ENCODE measurements at regions not wholly inside any gene's neighbourhood (a gene's known extent, or its start where the extent isn't known, plus 50 kb on each side); places are given as distances from the start of the nearest gene placed in this dataset.

DNA sequence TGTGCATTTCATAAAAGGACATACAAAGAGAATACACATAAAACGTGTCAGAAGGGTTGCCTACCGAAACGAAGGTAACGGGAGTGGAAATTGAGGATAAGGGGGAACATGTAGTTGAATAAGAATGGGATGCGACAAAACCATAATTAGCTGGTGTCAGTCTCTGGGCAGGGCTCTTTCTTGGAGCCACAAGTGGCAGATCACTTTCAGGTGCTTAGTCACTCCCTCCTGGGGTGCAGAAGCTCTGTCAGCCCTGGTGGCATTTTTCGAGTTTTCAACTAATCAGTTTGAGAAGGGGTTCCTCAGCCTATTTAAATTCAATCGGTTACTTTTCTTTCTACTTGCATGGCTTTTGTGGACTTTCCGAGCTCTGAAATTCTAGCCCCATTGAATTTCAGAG lies 133.9 kb upstream of the IGSF21 start:
- DNase-seq (ENCODE audit: low spot score), result no peak

GRCh38 chr1:17976854-17977253 lies 130.7 kb upstream of the IGSF21 start:
- no peak for DNase-seq (ENCODE audit: low spot score)

DNA sequence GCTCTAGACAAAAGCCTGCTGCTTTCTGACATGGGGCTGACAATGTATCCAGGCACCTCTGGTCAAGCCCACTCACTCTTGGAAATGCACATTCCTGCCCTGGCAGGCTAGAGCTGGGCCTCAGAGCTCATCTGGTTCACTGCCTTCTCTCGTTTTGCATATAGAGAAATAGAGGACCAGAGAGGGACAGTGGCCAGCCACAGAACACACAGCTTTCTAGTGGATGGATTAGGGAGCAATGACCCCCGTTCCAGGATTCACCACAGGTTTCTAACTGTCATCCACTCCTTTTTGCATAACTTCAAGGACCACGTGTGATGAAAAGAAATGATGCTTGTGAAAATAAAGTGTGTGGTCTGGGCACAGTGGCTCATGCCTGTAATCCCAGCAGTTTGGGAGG lies 129.6 kb upstream of the IGSF21 start:
- no peak for DNase-seq (ENCODE audit: low spot score)

GRCh38 chr1:17979815-17980214 lies 127.8 kb upstream of the IGSF21 start:
- no peak for DNase-seq (ENCODE audit: low spot score)

DNA sequence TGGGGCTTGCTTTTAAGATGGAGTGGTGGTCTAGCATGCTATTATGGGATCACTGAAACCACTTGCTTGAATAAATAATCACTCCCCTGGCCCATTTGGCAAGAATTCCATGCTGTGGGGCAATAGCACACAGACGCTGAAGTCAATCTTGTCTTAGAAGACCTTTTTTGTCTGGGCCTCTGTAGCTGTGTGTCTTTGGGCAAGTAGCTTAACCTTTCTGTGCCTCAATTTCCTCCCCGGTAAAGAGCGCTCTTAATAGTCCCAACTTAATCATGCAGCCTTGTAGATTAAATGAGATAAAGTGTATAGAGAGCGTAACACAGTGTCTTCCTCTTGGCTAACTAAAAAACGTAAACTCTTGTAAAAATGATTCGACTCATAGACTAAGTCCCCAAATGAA lies 125.4 kb upstream of the IGSF21 start:
- no peak for DNase-seq (ENCODE audit: low spot score)

GRCh38 chr1:17984583-17984982 lies 123.0 kb upstream of the IGSF21 start:
- DNase-seq (ENCODE audit: low spot score), result peak; percentile 3

- DNase-seq (ENCODE audit: low spot score), result no peak
These were observed 121.4 kb upstream of the IGSF21 start for GRCh38 chr1:17986156-17986555.

DNA sequence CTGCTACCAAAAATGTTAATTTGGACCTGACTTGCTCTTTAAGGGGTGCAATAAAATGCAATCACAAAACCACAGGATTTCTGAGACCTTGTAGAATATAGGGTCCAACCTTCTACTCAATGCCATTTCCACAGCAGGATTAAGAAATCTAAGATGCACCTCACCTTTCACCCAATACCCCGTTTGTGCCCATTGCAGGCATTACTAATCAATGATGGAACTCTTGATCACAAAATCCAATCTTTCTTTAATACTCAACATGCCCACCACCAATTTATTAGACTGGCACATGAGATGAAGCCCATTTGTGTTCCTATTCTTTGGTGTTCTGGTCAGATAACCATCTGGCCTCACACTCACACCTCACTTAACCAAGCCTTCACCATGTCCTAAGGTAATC lies 117.2 kb upstream of the IGSF21 start:
- no peak for DNase-seq (ENCODE audit: low spot score)

- DNase-seq (ENCODE audit: low spot score), result no peak
These were observed 115.6 kb upstream of the IGSF21 start for GRCh38 chr1:17991996-17992395.

DNA sequence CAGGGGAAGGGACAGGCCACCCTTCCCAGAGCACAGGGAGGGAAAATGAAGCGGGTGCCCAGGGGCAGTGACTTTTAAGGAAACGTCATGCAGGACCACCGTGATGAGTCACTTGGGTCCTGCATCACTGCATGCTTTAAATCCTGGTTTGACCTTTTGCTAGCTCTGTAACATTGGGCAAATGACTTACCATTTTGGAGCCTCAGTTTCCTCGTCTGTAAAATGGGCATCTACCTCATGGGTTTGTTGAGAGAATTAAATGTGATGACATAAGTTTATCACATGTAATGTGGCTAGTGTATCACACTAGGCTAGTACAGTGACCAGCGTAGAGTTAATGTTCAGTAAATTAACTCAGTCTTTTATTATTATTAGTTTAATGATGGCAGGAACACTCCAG lies 114.8 kb upstream of the IGSF21 start:
- DNase-seq (ENCODE audit: low spot score), result no peak

- no peak for DNase-seq (ENCODE audit: low spot score)
These were observed 113.6 kb upstream of the IGSF21 start for GRCh38 chr1:17994046-17994445.

- no peak for DNase-seq (ENCODE audit: low spot score)
These were observed 112.1 kb upstream of the IGSF21 start for GRCh38 chr1:17995480-17995879.

DNA sequence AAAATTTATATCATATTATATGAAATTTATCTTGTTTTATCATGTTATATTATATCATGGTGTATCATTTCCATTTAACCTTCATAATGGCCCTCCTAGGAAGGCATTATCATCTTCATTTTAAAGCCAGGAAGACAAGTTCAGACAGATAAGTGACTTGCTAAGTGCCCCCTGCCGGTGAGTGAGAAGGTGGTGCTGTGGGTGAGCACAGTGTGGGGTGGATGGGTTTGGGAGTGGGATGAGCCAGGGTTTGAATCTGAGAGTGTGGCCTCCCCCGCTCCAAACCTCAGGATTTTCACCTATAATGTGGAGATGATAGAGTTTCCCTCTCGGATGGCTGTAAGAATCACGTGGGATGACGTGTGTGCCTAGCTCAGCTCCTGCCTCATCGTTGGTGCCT lies 108.7 kb upstream of the IGSF21 start:
- DNase-seq (ENCODE audit: low spot score), result no peak

- DNase-seq (ENCODE audit: low spot score), result no peak
These were observed 107.7 kb upstream of the IGSF21 start for GRCh38 chr1:17999884-18000283.

DNA sequence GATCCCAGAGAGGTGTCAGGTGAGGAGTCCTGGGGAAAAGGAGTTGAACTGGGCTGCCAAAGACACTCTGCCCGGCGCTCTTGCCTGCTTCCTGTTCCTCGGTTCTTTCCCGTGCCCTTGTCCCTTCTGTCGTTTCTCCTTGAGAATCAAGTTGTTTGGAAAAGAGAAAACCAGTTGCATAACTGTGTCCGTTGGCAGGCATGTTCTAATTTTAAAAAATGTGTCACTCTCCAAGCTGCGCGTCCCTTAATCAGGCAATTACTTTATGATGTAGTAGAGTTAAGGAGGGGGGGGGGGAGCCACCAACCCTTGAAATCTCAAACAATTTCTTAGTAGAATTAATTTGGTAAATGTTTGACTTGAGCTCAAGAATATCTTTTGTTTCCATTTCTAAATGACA lies 105.9 kb upstream of the IGSF21 start:
- no peak for DNase-seq (ENCODE audit: low spot score)

- DNase-seq (ENCODE audit: low spot score), result no peak
These were observed 103.3 kb upstream of the IGSF21 start for GRCh38 chr1:18004278-18004677.

DNA sequence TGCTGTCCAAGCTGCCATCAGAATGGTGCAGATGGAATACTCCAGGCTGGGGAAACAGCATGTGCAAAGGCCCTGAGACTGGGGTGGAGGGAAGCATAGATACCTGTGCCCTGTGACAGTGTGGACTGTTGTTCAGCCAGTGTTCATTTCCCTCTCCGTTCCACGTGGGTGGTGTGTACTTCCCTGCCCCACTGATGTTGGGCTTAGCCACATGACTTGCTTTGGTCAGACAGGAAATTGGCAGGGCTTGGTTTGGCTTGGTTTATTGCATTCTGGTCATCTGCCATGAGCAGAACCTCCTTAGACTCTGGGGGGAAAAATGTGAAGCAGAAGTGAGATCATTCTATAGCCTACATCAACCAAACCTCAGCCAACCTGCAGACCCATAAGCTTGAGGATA lies 102.4 kb upstream of the IGSF21 start:
- DNase-seq (ENCODE audit: low spot score), result no peak

GRCh38 chr1:18007391-18008041 lies 100.1 kb upstream of the IGSF21 start:
- DNase-seq (ENCODE audit: low spot score), result no peak

- DNase-seq (ENCODE audit: low spot score), result no peak
These were observed 99.5 kb upstream of the IGSF21 start for GRCh38 chr1:18008081-18008480.

DNA sequence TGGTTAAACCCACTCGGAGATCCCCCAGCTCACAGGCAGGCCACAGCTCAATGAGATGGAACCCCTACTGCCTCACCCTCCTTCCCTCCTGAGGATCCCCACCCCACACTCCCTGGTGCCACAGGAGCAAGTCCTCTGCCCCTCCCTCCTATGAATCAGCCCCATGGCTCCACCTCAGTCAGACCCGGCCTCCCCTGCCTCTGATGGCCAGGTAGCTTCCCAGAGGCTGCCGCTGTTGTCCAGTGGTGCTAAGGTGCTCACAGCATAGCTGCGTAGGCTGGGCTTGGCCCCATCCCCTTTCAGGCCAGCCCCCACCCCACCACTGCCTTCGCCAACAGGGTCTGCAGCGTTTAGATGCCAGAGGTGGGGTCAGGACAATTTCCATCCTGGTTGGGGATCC lies 98.5 kb upstream of the IGSF21 start:
- no peak for DNase-seq (ENCODE audit: low spot score)

- DNase-seq (ENCODE audit: low spot score), result no peak
These were observed 98.1 kb upstream of the IGSF21 start for GRCh38 chr1:18009478-18009961.

GRCh38 chr1:18010408-18010807 lies 97.2 kb upstream of the IGSF21 start:
- DNase-seq (ENCODE audit: low spot score), result no peak

GRCh38 chr1:18010945-18011344 lies 96.7 kb upstream of the IGSF21 start:
- no peak for DNase-seq (ENCODE audit: low spot score)

GRCh38 chr1:18011703-18012102 lies 95.9 kb upstream of the IGSF21 start:
- no peak for DNase-seq (ENCODE audit: low spot score)
